Gastrocnemius medialis (tissue), 4 donors: ENCODE measurements at regions not wholly inside any gene's neighbourhood (a gene's known extent, or its start where the extent isn't known, plus 50 kb on each side); places are given as distances from the start of the nearest gene placed in this dataset.

Experiments
- ATAC-seq, 2 donors: fragments of 150-250 bp; one replicate each; pipeline ENCODE4 v1.9.1; 2016
- DNase-seq, 2 donors: peaks; one replicate each; pipeline ENCODE4 v3.0.0-alpha.2; 2019
- H3K27ac ChIP-seq, 4 donors: fragments of 200-600 bp; sonication (generic); 1 replicate in 1 of 4; 2 replicates in 3 of 4; pipeline ENCODE4 v1.5.1; 2016 to 2018; ENCODE audit warnings: mild to moderate bottlenecking in 2 of 4, moderate library complexity in 1 of 4
- H3K27me3 ChIP-seq, 3 donors: fragments of 200-600 bp; sonication (generic) in 2 of 3; 1 replicate in 1 of 3; 2 replicates in 2 of 3; pipeline versions ENCODE4 v1.5.1 to v1.6.0; 2016 to 2019; ENCODE audit warnings: mild to moderate bottlenecking in 1 of 3, moderate library complexity in 1 of 3
- H3K36me3 ChIP-seq, 2 donors: fragments of 200-600 bp; sonication (generic) in 1 of 2; one replicate each; pipeline ENCODE4 v1.5.1; 2017 to 2018
- H3K4me1 ChIP-seq, 2 donors: fragments of 200-600 bp; sonication (generic) in 1 of 2; one replicate each; pipeline ENCODE4 v1.5.1; 2016 to 2017; ENCODE audit warnings: mild to moderate bottlenecking in 2 of 2
- H3K4me3 ChIP-seq, 4 donors: fragments of 200-600 bp; sonication (generic) in 3 of 4; 1 replicate in 1 of 4; 2 replicates in 3 of 4; pipeline ENCODE4 v1.5.1; 2016 to 2019; ENCODE audit warnings: mild to moderate bottlenecking in 2 of 4
- H3K9me3 ChIP-seq, 3 donors: fragments of 200-600 bp; sonication (generic) in 2 of 3; 1 replicate in 1 of 3; 2 replicates in 2 of 3; pipeline ENCODE4 v1.5.1; 2016 to 2019
- CTCF ChIP-seq, 5 experiments: fragments of 450-650 bp in 3 of 5; fragments of 200-600 bp in 2 of 5; sonication (generic) in 2 of 5; IDR thresholded peaks in 4 of 5; conservative IDR thresholded peaks in 1 of 5; 1 replicate in 4 of 5; 2 replicates in 1 of 5; pipeline ENCODE4 v1.5.1; 2016 to 2019; ENCODE audit warnings: antibody characterized with exemption in 5 of 5, mild to moderate bottlenecking in 3 of 5, moderate library complexity in 3 of 5
- POLR2A ChIP-seq, 2 donors: fragments of 450-650 bp; IDR thresholded peaks; one replicate each; pipeline ENCODE4 v1.6.1; 2017; ENCODE audit warnings: antibody characterized with exemption in 2 of 2, mild to moderate bottlenecking in 2 of 2, moderate library complexity in 2 of 2
- in situ Hi-C, 4 donors: fragments of 200-750 bp; cut with MboI; loops; one replicate each; pipeline versions ENCODE4 v1.15.0 to v1.8.0; 2017; ENCODE audit warnings: low sequenced_read_pairs in 4 of 4
- intact Hi-C: fragments of 100-400 bp; cut with DNase I; formaldehyde crosslinking; loops from one replicate; pipeline ENCODE4 v1.15.1; 2023; ENCODE audit warnings: low total_unique reads

GRCh38 chr6:154914288-154914687 is 80.8 kb upstream of the TIAM2 start:
- no peak for DNase-seq
- in situ Hi-C loops (no loop called here), intact Hi-C loops (no loop called here)
- ATAC-seq: no peak
- peaks cover 0 to 6% of the 10 kb centered on the region in 2 donors for H3K36me3 ChIP-seq
- no peaks in the 10 kb centered on the region for H3K9me3 ChIP-seq
- TF ChIP-seq POLR2A (IDR thresholded peaks at IDR 0.05) (no peak), CTCF (IDR thresholded peaks at IDR 0.05 in 4 of 5, conservative IDR thresholded peaks at IDR 0.05 in 1 of 5) (no peak)
- no peak overlapping the region for H3K4me3 ChIP-seq
- H3K4me1 ChIP-seq: no peaks in the 10 kb centered on the region
- H3K27me3 ChIP-seq: no peaks in the 10 kb centered on the region
- H3K27ac ChIP-seq: no peak overlapping the region

DNA sequence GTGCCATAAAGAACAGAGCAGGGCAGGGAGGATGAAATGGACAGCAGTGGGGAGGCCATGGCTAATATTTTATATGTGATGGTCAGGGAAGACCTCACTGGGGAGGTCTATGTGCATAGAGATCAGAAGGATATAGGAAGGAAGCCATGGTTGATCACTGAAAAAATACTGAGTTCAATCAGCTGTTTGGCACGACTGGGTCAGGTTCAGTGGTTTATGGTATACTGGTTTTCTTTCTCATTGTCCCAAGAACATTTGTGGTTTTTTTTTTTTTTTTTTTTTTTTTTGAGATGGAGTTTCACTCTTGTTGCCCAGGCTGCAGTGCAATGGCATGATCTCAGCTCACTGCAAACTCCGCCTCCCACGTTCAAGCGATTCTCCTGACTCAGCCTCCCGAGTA is 78.3 kb upstream of the TIAM2 start:
- in situ Hi-C loops: no loop called here
- intact Hi-C loops: no loop called here
- no peak overlapping the region for H3K4me3 ChIP-seq

GRCh38 chr6:154917941-154918340 is 77.2 kb upstream of the TIAM2 start:
- intact Hi-C loops: no loop called here
- DNase-seq (no peak), ATAC-seq (no peak)
- Histone ChIP-seq H3K27ac (no peak overlapping the region), H3K4me1 (peaks cover 0 to 6% of the 10 kb centered on the region in 2 donors), H3K9me3 (no peaks in the 10 kb centered on the region), H3K36me3 (no peaks in the 10 kb centered on the region), H3K27me3 (no peaks in the 10 kb centered on the region), H3K4me3 (no peak overlapping the region)
- TF ChIP-seq CTCF (IDR thresholded peaks at IDR 0.05 in 4 of 5, conservative IDR thresholded peaks at IDR 0.05 in 1 of 5) (no peak), POLR2A (IDR thresholded peaks at IDR 0.05) (no peak)
- in situ Hi-C loops: no loop called here

More for the DNA sequence above, 78.3 kb upstream of the TIAM2 start:
- peaks cover 0 to 3% of the 10 kb centered on the region in 2 donors for H3K36me3 ChIP-seq
- no peak overlapping the region for H3K27ac ChIP-seq
- no peaks in the 10 kb centered on the region for H3K9me3 ChIP-seq
- H3K27me3 ChIP-seq: no peaks in the 10 kb centered on the region
- DNase-seq (no peak), ATAC-seq (no peak)
- TF ChIP-seq POLR2A (IDR thresholded peaks at IDR 0.05): no peak
- TF ChIP-seq CTCF (IDR thresholded peaks at IDR 0.05 in 4 of 5, conservative IDR thresholded peaks at IDR 0.05 in 1 of 5): no peak
- peaks cover 0 to 6% of the 10 kb centered on the region in 2 donors for H3K4me1 ChIP-seq

- H3K36me3 ChIP-seq: no peaks in the 10 kb centered on the region
- no peak overlapping the region for H3K4me3 ChIP-seq
- DNase-seq (no peak), ATAC-seq (no peak)
- TF ChIP-seq CTCF (IDR thresholded peaks at IDR 0.05 in 4 of 5, conservative IDR thresholded peaks at IDR 0.05 in 1 of 5): no peak
- TF ChIP-seq POLR2A (IDR thresholded peaks at IDR 0.05): no peak
- intact Hi-C loops (no loop called here), in situ Hi-C loops (loop anchor here in 2 of 4 donors (10.0 kb wide), 1 partner anchor 255 kb away; no protein-coding TSS in a partner anchor)
- H3K4me1 ChIP-seq: peaks cover 0 to 6% of the 10 kb centered on the region in 2 donors
- H3K27ac ChIP-seq: no peak overlapping the region
- no peaks in the 10 kb centered on the region for H3K9me3 ChIP-seq
- H3K27me3 ChIP-seq: no peaks in the 10 kb centered on the region
These were observed 75.3 kb upstream of the TIAM2 start for GRCh38 chr6:154919806-154920205.
